ENCODE measurements at regions not wholly inside any gene's neighbourhood (a gene's known extent, or its start where the extent isn't known, plus 50 kb on each side); places are given as distances from the start of the nearest gene placed in this dataset.

GRCh38 chr3:109563149-109563548 lies 225.8 kb upstream of the DPPA4 start:
- TF ChIP-seq, protein P1, sequence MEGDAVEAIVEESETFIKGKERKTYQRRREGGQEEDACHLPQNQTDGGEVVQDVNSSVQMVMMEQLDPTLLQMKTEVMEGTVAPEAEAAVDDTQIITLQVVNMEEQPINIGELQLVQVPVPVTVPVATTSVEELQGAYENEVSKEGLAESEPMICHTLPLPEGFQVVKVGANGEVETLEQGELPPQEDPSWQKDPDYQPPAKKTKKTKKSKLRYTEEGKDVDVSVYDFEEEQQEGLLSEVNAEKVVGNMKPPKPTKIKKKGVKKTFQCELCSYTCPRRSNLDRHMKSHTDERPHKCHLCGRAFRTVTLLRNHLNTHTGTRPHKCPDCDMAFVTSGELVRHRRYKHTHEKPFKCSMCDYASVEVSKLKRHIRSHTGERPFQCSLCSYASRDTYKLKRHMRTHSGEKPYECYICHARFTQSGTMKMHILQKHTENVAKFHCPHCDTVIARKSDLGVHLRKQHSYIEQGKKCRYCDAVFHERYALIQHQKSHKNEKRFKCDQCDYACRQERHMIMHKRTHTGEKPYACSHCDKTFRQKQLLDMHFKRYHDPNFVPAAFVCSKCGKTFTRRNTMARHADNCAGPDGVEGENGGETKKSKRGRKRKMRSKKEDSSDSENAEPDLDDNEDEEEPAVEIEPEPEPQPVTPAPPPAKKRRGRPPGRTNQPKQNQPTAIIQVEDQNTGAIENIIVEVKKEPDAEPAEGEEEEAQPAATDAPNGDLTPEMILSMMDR (IDR thresholded peaks at IDR 0.05; ENCODE audit: control extremely low read depth, extremely low read depth, low read depth, missing control alignments): no peak
- ChIA-PET POLR2A (no interaction called here), CTCF (no interaction called here)
- DNase-seq (ENCODE audit: extremely low spot score): no peak

DNA sequence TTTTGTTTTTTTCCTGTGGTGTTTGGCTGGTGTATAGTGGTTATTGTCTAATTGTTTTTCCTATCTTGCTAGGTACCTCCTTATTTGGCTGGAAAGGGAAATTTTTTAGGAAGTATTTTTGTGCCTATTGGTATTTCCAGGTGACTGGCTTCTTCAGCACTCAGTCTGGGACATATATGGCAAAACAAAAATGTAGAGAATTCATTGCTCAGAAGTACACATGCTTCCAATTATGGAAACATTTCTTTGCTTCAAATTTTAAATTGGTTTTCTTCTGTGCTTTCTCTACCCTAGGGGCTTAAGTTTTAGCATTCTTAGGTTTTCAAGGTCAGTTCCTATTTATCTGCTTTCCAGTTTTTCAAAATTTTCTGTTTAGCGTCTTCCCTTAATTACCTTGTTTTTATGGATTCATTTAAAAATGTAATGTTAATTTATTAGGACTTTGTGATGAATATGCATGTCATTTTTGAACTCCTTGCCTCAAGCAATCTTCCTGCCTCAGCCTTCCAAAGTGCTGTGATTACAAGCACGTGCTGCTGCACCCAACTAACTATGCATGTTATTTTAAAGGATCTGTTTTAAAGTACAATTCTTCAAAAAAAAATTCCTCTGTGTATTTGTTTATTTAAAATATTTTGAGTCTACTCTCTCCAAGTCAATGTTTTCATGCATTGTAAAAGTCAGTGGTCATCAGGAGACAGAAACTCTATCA lies 231.9 kb upstream of the DPPA4 start:
- ChIA-PET CTCF (interaction anchor here (1.4 to 2.1 kb wide), 2 partner anchors 10 to 13 kb away, joined by 3 to 5 read pairs; no protein-coding TSS in a partner anchor), POLR2A (no interaction called here)
- TF ChIP-seq, protein P1 (IDR thresholded peaks at IDR 0.05; ENCODE audit: control extremely low read depth, extremely low read depth, low read depth, missing control alignments): no peak
- no peak for DNase-seq (ENCODE audit: extremely low spot score)

- CTCF ChIA-PET: no interaction called here
- no peak for DNase-seq (ENCODE audit: extremely low spot score)
Measured at GRCh38 chr3:109570408-109570807, 233.1 kb upstream of the DPPA4 start.

DNA sequence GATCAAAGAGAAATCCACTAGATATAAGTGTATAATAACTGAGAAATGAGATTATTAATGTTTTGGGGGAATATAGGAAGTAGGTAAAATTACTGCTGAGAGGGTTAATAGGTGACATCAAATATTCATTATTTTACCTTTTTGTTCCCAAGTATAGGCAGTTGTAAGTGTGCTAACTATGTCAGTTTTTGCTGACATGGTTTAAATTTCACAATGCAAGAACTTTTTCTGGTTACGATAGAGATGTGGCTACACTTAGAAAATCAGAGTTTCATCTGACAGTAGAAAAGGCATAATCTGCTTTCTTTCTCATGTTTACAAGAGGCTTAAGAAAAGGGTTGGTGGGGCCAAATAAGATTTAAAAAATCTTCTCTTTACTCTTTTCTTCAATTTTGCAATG lies 235.0 kb upstream of the DPPA4 start:
- TF ChIP-seq, protein P1 (IDR thresholded peaks at IDR 0.05; ENCODE audit: control extremely low read depth, extremely low read depth, low read depth, missing control alignments): no peak

More at GRCh38 chr3:109570408-109570807, 233.1 kb upstream of the DPPA4 start:
- POLR2A ChIA-PET: no interaction called here
- TF ChIP-seq, protein P1 (IDR thresholded peaks at IDR 0.05; ENCODE audit: control extremely low read depth, extremely low read depth, low read depth, missing control alignments): no peak

GRCh38 chr3:109596991-109597390 lies 259.6 kb upstream of the DPPA4 start:
- DNase-seq (ENCODE audit: extremely low spot score): no peak
- ChIA-PET CTCF (interaction anchor here (2.7 kb wide), 1 partner anchor 8 kb away, joined by 11 read pairs; no protein-coding TSS in a partner anchor), POLR2A (no interaction called here)
- TF ChIP-seq, protein P1 (IDR thresholded peaks at IDR 0.05; ENCODE audit: control extremely low read depth, extremely low read depth, low read depth, missing control alignments): no peak

More for the DNA sequence above, 235.0 kb upstream of the DPPA4 start:
- ChIA-PET POLR2A (no interaction called here), CTCF (interaction anchor here (1.6 kb wide), 1 partner anchor 11 kb away, joined by 3 read pairs; no protein-coding TSS in a partner anchor)
- no peak for DNase-seq (ENCODE audit: extremely low spot score)

DNA sequence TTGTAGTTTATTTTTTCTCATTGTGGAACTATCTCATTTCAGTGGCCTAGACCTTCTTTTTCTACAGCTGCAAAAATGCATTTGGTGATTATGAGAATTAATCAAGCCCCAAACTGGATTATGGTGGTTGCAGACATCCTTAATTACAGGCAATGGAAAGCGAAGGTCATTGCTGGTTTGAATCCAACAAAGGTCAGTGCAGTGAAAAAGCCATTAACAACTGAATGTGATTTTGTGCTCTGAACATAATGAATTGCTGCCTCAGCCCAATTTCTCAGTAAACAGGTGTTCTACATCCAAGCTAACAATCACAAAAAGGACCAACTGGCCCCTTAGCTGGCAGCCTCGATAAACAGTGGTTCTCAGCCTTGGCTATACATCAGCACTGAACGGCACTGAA lies 260.1 kb upstream of the DPPA4 start:
- DNase-seq (ENCODE audit: extremely low spot score): no peak
- CTCF ChIA-PET: interaction anchor here (2.7 kb wide), 1 partner anchor 8 kb away, joined by 11 read pairs; no protein-coding TSS in a partner anchor
- POLR2A ChIA-PET: no interaction called here
- TF ChIP-seq, protein P1 (IDR thresholded peaks at IDR 0.05; ENCODE audit: control extremely low read depth, extremely low read depth, low read depth, missing control alignments): no peak

Measured in GM10248 (cell line).